GM12801 (cell line): ENCODE measurements at regions not wholly inside any gene's neighbourhood (a gene's known extent, or its start where the extent isn't known, plus 50 kb on each side); places are given as distances from the start of the nearest gene placed in this dataset.

Experiments used
- CTCF ChIP-seq: IDR thresholded peaks from one replicate; pipeline ENCODE4 v1.5.1; 2011; ENCODE audit warnings: control low read depth; ENCODE audit not compliant: insufficient read length; ENCODE audit errors: extremely low read depth

DNA sequence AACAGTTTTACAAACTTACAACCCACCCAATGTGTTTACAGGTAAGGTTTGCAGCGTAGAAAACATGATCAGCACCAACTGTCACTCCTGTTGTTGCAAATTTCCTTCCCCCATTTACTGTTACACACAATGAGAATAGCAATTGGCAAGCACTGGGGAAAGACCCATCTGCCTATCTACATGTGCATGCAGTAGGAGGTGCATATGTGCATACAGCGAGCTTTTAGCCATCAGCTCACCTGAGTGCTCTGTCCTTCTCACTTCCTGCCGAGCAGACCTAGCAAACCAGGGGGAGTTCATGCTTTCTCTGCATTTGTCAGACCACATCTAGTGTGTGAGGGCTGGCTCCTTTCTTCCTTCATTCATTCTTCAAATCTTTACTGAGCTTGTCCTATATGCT, 49.9 kb upstream of the ARL4C start:
- no peak for TF ChIP-seq CTCF
